LoVo (cell line): ENCODE measurements at regions not wholly inside any gene's neighbourhood (a gene's known extent, or its start where the extent isn't known, plus 50 kb on each side); places are given as distances from the start of the nearest gene placed in this dataset.

Source experiments
- DNase-seq: peaks from one replicate; pipeline ENCODE4 v3.0.0-alpha.2; 2016; ENCODE audit warnings: low spot score

DNA sequence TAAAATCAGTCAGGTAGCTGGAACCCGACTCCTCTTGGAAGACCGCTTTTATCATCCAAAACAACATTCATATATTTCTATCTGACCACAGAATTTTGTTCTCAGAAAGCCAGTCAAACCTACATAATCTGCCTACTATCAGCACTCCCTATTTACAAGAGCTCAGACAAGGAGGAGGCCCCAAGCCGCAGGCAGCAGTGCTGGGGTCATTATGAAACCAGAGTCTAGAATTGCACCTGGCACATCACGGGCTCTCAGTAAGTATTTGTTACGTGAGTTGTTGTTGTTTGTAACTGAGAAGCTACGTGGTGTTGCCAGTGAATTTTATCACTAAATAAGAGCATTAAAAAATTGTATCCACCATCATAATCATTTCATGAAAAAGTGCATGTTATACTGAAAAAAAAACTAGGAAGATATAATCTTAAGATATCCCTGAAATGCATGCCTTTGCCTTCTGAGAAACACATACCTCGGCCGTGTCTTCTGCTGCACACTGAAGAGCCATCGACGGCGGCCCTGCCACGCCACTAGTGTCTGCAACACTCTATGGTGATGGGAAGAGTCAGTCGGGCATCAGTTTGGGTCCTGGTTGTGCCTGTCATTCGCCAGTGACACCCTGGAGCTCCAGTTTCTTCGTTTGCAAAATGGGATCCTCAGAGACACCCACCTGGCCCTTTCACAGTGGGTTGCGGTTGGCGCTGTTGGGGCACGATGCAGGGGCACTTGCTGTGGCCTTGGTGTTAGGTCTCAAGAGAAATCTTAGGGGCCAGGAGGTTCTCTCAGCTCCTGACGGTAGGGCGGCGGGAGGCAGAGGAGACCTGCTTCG lies 505.9 kb downstream of the EIPR1 start:
- DNase-seq = no peak

DNA sequence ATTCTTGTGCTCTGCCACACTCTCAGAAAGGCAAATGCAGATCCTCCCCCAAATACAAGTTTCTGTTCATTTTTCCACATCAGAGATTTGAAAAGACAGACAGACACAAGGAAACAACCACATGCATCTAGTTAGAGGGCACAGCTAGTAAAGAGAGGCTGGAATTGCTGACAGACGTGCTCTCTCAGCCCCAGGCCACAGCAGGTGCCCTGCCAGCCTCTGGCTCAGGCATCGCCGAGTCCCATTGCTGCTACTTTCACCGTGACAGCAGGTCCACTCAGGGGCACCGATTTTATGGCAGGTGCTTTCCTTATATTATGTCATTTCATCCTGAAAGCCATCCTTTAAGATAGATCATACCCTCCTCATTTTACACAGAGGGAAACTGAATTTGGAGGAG lies 507.5 kb downstream of the EIPR1 start:
- no peak for DNase-seq

DNA sequence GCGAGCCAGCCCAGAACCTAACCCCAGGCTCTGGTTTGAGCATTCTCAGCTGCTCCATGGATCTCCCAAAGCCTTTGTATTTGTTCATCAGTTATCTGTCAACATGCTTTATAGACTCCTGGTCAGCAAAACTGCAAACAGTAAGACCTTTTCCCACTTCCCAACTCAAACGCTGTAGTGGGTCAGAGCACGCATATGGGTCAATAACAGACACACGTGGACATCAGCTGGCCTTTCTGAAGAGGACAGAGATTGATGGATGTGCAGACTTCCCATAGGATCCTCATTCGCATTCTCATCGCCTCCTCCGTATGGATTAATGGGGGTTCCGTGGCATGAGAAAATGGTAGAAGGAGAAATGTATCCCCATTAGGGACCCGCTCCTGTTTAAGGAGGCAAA lies 508.1 kb downstream of the EIPR1 start:
- DNase-seq = no peak

DNA sequence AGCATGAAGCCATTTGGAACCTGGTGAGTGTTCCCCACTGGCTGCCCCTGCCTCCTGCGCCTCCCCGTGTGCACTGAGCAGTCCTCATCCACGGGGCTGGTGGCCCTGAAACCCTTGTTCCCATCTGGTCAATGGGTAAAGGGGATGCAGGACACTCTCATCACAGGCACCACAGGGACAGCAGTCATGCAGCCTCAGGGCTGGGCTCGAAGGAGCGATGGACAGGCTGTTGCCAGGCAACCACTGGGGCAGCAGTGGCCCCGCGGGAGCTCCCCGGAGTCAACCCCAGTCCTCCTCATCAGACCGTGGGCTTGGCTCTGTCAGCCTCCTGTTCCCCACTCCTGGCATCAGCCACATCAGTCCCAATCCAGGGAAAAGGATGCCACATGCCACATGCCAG lies 509.5 kb downstream of the EIPR1 start:
- DNase-seq = no peak

DNA sequence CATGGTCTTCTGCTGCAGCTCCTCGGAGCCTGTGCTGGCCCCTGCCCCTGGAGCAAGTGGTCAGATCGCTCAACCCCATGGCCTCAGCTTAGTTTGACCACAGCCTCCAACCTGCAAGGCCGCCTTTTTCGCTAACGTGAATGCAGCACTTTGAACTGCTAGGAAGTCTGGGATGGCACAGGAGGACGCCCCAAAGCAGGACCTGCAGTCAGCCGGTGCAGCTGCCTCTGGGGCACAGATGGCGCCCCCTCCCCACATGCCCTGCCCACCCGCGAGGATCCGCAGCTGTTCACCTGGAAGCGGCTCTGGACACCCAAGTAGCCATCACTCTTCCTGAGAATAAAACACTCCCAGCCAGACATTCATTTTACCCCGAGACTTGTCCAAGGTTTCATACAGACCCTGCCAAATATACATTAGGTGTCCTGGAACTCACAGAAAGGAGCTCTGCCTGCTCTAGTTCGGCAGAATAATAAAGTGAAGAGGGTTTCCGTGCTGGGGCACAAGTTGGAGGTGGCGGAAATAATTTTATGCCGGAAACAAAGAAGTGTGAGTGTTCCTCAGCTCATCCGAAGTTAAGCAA lies 510.1 kb downstream of the EIPR1 start:
- DNase-seq = no peak

DNA sequence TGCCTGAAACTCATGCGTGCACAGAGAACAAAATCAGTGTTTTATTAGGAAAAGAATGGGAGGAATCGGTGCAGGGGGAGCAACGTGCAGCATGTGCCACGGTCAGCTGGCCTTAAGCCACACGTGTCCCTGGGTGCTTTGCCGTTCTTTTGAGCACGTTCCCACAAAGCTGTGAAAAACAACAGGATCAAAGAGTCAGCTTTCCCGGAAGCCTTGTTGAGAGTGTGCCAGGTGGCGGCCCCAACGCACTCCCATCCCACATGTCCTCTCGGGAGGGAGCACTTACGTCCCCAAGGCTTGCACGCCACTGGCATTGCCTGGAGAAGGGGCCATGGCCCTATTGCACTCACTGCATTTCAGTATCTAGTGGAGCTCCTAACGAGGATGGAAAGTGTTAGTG lies 511.2 kb downstream of the EIPR1 start:
- no peak for DNase-seq

DNA sequence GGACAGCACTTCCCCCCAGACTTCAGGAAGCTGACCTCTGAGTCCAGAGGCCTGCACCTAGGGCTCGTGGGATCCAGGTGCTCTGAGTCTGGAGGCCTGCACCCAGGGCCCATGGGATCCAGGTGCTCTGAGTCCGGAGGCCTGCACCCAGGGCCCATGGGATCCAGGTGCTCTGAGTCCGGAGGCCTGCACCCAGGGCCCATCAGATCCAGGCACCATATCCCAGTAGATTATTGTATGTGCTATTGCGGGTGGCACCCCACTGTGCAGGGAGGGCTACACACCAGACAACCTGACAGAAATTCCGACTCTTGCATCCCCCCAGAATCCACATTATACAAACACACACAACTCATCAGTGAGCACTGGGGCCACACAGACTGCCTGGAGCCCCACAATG lies 515.2 kb downstream of the EIPR1 start:
- DNase-seq = no peak

DNA sequence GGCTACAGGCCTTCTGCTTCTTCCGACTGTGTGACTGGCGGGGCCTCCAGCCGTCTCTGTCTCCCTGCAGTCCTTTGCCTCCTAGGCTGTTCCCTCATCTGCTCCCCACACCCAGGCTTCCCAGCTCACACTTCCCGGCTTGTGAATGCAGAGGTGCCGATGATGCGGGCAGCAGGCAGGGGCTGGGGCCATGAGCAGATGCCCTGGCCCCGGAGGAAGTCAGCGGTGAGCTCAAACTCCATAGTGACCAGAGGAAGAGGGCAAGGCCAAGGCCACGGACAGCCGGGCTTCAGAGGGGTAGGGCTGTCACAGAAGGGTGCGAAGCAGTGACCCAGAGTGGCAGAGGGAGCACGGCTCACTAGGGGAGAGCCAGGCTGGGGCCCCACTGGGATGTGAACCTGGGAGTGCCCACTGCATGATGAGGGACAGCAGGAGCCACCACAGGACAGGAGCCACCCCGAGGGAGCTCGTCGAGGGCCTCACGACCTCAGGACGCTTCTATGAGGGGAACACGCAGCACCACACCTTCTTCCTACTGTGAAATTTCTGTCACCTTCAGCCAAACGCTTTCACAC lies 515.9 kb downstream of the EIPR1 start:
- DNase-seq = no peak

DNA sequence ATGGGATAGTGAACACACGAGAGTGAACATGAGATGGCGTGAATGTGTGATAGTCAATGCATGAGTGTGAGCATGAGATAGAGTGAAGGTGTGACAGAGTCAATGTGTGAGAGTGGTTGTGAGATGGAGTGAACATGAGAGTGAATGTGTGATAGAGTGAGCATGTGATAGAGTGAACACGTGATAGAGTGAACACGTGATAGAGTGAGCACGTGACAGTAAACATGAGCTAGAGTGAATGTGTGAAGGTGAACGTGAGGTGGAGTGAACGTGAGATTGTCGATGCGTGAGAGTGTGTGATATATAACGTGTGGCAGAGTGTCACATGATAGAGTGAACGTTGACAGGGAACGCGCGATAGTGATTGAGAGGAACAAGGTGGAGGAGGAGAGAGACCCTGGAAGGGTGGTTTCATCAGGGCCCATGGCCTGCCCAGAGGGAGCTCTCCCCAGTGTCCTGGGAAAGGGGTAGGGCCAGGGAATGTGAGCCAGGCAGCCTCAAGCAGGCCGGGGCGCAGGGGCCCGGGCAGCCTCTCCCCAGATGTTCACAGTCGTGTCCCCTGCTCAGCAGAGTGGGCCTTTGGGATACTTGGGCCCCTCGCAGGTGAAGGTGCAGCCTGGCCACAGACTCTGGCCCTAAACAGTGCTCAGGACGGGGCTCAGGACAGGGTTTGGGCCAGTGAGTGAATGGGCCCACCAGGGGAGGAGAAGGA lies 516.9 kb downstream of the EIPR1 start:
- DNase-seq = no peak

DNA sequence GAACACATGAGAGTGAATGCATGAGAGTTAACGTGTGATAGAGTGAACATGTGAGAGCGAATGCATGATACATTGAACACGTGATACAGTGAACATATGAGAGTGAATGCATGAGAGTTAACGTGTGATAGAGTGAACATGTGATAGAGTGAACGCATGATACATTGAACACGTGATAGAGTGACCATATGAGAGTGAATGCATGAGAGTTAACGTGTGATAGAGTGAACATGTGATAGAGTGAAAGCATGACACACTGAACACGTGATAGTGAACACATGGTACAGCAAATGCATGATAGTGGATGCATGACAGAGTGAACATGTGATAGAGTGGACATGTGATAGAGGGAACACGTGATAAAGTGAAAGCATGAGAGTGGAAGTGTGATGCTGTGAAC lies 517.9 kb downstream of the EIPR1 start:
- DNase-seq = no peak

DNA sequence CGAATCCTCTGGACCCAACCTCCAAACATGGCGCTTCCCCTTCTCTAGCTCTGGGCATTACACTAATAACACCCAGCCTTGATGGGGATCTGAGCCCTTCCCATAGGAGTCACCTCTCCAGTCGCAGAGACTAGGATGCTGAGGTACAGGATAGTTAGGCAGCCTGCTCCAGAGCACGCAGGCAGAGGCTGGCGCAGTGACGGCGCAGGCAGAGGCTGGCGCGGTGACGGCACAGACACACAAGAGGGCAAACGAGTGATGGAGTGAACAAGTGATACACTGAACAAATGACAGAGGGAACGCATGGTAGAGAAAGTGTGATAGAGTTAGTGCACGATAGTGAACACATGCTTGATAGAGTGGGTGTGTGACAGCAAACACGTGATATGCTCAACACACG lies 518.5 kb downstream of the EIPR1 start:
- no peak for DNase-seq

DNA sequence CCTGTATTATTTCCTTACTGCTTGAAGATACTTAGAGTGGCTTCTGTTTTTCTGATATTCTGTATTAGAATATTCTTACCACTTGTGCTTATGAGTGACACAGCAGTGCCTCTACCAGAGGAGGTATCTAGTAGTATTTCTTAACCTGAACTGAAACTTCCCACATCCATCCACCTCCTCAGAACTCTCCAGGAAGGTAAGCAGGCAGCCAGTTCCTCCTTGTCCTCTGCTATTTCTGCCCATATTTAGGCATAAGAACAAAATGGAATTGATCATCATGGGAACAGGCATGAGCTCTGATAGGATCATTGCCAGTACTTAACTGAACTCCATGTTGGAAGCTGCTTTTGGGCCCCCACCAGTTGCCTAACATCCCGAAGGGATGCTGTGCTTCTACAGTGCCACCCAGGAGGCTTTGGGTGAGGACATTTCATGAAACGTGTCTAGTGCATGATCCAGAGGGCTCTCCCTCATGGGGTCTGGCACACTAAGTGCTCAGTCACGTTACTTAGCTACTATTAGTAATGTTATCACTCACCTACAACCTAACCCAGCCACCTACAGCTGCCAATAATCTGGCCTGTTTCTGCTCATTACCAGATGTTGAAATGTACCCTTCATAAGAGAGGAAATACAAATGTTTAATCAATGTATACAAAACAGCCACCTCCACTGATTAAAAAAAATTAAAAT lies 520.7 kb downstream of the EIPR1 start:
- DNase-seq = no peak

DNA sequence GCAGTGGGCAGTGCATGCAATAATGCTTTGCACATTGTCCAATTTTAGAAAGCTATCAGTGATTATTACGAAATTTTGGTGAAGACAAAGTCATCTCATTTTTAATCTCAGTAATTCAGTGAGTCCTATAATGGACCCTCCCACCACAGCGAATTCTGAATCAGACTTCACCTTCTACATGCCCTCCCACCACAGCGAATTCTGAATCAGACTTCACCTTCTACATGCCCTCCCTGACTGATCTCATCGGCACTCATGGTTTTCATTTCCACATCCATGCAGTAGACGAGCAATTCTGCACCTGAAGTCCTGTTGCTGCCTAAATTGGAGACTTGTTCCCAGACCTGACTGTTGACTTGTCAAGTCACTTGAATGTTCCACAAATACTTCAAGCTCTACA lies 522.3 kb downstream of the EIPR1 start:
- DNase-seq = no peak

DNA sequence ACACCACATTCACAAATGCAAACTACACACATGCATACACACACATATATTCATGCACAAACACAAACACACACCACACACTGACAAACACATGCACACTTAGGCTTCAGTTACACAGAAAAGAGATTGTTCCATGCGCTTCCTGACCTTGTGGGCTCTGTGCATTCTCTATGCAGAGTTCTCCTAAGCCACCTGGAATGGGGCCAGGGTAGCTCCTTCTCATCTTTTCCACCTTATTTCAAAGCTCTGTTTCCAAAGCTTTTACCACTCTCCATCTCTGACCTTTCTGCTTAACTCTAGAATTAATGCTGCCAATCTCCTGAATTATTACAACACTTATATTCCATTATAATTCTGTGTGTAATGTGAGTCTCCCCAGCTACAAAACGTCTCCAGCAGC lies 522.3 kb upstream of the MYT1L start:
- no peak for DNase-seq

DNA sequence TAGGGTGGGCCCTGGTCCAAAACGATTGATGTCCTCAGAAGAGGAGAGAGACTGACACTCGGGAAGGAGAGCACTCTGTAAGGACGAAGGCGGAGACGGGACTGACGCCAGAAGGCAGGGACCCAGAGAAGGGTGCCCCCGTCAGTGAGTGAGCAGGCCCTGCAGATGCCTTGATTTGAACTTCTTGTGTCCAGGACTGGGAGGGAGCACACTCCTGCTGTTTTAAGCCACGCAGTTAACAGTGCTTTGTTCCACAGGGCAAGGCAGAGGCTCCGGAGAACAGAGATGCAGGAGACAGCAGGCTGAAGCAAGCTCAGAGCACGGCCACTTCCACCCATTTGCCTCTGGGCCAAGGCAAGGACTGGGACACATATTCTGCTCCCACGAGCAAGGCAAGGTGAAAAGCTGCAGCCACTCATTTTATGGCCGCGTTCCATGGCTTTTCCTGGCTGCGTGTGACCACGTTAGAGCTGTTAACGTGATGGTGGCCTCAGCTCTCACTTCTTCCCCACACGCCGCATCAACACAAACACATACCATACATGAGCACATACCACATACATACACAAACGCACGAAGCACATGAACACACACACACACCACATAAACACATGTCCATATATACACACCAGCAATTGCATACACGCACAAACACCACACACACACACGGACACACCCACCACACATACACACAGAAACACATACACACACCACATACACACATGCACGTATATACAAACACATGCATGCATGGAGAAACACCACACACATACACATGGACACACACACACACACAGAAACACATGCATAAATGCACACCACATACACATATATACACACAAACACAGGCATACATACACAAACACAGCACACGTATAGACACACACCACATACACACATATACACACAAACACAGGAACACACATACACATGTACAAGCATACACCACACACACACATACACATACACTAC lies 521.0 kb upstream of the MYT1L start:
- no peak for DNase-seq

DNA sequence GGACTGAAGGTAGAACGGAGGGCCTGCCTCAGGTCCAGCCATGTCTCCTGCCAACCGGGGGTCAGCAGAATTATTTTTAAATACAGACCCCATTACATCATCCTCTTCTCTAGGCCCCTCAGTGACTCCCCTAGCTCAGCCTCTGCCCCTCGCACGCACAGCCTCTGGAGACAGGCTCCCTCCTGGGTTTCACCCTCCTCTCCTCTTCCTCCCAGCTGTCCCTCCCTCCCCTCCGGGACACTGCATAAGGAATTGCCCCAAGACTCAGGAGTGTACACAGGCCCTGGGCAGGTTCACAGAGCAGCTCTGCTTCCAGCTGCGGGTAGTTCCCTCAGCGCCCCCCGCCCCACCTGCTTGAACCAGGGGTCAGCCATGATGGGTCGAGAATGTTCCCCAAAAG lies 520.2 kb upstream of the MYT1L start:
- no peak for DNase-seq

DNA sequence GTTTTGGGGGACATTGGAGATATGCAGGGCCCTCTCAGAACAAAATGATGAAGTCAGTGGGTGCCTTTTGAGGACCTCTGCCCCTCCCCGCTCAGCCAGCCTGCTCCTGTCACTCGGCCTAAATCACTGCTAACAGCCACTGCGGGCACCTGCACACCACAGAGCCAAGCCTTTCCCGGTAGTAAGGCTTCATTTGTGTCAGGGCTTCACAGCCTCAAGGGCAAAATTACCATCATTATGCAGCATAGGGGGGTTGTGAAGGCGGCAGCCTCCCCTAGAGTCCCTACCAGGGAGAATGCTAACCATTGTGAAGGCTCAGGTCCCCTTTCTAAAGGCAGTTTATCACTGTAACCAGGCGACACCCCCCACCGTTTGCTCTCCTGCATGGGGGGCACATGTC lies 519.8 kb upstream of the MYT1L start:
- DNase-seq = no peak

DNA sequence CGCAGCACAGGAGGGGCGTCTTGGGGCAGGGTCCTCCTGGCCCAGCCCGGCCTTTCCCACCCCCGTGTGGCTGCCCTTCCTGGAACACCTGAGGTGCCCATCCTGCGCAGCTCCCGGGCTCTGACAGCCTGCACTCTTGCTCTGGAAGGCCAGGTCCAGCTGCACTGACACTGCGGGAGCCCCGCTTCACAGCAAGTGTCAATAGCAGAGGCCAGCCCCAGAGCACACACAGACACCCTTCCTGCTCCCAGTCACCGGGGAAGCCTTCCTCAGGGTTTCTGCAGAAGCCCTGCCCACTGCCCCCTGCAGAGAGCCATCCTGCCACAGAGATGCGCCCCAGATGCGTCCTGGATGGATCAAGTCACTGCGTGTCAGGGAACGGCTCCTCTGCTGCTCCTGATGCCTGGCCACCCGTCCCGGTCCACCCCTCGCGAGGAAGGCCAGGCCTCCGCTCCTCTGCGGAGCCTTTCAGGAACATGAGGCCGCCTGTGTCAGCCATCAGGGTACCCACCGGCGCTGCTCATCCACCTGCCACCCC lies 519.2 kb upstream of the MYT1L start:
- DNase-seq = no peak

DNA sequence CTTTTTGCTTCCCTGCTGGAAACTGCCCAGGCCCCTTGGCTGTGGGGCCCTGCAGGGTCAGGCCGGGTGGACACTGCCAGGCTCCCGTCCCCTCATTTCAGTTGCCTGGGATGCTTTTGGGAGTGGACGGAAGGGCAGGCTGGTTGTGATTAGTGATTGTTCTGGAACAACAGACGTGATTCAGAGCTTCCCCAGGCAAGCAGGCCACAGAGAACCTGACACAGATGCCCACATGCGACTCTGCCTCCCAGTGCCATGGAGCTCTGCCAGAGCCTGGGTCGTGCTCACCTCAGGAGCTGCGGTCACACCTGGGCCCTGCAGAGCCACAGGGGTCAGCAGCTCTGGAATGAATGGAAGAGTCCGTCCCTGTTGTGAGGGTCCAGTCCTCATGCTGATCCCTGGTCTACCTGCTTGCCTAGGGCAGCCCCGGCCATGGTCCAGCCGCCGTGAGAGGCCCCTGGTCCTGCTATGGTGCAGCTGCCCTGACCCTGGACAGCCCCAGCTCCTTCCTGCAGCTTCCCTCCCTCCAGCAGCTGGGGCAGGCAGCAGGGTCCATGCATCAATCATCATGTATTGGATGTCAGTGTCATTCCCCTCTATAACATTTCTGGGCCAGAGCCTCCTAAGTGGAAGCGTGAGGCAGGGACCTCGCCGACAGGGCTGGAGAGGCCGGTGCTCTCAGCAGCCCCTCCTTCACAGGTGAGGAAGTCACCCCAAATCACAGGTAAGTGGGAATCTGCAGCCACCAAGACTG lies 518.6 kb upstream of the MYT1L start:
- DNase-seq = no peak

DNA sequence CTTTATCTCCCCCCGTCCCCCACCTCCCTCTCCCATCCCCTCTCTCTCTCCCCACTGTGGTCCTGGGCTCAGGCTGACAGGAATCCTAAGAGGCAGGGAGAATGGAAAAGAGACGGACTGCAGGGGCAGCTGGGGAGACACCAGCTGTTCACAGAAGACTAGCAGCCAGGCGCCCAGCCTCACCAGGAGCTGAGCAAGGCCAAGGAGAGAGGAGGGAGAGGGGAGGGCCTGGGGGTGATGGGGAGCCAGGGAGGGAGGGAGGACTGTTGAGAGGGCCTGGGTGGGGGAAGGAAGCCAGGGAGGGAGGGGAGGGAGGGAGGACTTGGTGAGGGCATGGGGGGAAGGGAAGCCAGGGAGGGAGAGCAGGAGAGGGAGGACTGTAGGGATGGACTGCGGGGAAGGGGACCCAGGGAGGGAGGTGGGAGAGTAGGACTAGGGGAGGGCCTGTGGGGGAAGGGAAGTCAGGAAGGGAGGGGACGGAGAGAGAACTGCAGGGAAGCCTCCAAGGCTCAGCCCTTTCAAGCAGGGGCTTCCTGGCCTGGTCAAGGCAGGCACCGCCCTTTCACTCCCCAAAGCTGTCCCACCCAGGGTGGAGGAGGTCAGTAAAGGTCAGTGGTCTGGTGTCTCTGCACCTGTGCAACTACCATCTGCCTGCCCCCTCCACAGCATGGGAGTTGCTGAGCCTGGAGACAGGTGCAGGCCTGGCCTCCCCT lies 517.7 kb upstream of the MYT1L start:
- no peak for DNase-seq
